ENCODE measurements at regions not wholly inside any gene's neighbourhood (a gene's known extent, or its start where the extent isn't known, plus 50 kb on each side); places are given as distances from the start of the nearest gene placed in this dataset.
A peak's percentile ranks its signal among the peaks of the same experiment; 100 is the strongest.

DNA sequence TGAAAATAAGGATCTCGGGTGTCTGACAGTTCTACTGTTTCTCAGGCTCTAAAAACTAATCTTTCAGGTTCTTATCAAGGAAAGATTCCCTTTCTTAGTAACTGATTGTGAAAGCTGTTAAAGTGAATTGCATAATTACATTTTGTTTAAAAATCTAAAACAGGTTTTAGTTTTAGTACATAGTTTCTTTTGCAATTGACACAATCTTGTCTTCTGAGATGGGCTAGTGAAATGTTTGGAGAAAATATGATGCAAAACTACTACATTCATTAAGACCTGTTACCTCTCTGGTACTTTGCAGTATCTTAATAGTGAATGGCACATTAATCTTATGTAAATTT lies 298.4 kb downstream of the UTRN start:
- H2AK5ac ChIP-seq (ENCODE audit: insufficient read length, low read length): no peak overlapping the region
- no peak overlapping the region for H4K91ac ChIP-seq (ENCODE audit: insufficient read length, low read depth, low read length)
- no CpG with 5 or more reads among the region's 1 CpG for WGBS (ENCODE audit: extremely low coverage, insufficient read length, low lambda C conversion rate)
- H3K18ac ChIP-seq (ENCODE audit: insufficient read length, low read depth, low read length): no peak overlapping the region
- Mint-ChIP-seq H3K4me1 (peaks cover 45 to 53% of the 10 kb centered on the region in 2 experiments), H3K9me3 (no peaks in the 10 kb centered on the region), H3K4me3 (peak overlapping the region; percentile 64 to 76), H3K36me3 (ENCODE audit: insufficient read depth in 1 of 3, low read depth in 3 of 3) (peaks cover 3 to 14% (median 5%) of the 10 kb centered on the region in 3 experiments; a peak in 3 of 7 replicates), H3K27ac (peak overlapping the region; percentile 13 to 91 (median 61); a peak in 5 of 7 replicates), H3K27me3 (ENCODE audit: low read depth) (no peaks in the 10 kb centered on the region)
- no peak overlapping the region for H2BK12ac ChIP-seq (ENCODE audit: insufficient read length, low read depth, low read length)
- H3K79me2 ChIP-seq (ENCODE audit: insufficient read depth, low read length): no peaks in the 10 kb centered on the region
- H4K20me1 ChIP-seq (ENCODE audit: control insufficient read depth, insufficient read depth, insufficient read length): no peaks in the 10 kb centered on the region
- no peak overlapping the region for H2AFZ ChIP-seq (ENCODE audit: low read length)
- no peak overlapping the region for H4K8ac ChIP-seq (replicated peaks; ENCODE audit: insufficient read length, low read depth, low read length)
- H3K79me1 ChIP-seq (ENCODE audit: insufficient read depth, low read depth, low read length, poor library complexity, severe bottlenecking): no peaks in the 10 kb centered on the region
- H2BK120ac ChIP-seq (ENCODE audit: low read depth, low read length, poor library complexity, severe bottlenecking): no peak overlapping the region
- peak overlapping the region; percentile 59 for H3K4me2 ChIP-seq (ENCODE audit: insufficient read depth, insufficient read length, low read length)
- H3K4me1 ChIP-seq (ENCODE audit: insufficient read depth, low read length): no peaks in the 10 kb centered on the region; the same call in 1 of the 2 replicates
- no peak overlapping the region for H4K5ac ChIP-seq (ENCODE audit: insufficient read length, low read depth, low read length)
- no peak overlapping the region for H3K27ac ChIP-seq (ENCODE audit: insufficient read length, low read depth, low read length)
- H3K9ac ChIP-seq (ENCODE audit: extremely low read depth, insufficient read length, low read length): no peak overlapping the region
- no peak for DNase-seq
- no peak overlapping the region for H3K56ac ChIP-seq (ENCODE audit: insufficient read length, low read depth, low read length)
- H3K23ac ChIP-seq (ENCODE audit: insufficient read length, low read depth, low read length): no peak overlapping the region
- TF ChIP-seq, protein P1, sequence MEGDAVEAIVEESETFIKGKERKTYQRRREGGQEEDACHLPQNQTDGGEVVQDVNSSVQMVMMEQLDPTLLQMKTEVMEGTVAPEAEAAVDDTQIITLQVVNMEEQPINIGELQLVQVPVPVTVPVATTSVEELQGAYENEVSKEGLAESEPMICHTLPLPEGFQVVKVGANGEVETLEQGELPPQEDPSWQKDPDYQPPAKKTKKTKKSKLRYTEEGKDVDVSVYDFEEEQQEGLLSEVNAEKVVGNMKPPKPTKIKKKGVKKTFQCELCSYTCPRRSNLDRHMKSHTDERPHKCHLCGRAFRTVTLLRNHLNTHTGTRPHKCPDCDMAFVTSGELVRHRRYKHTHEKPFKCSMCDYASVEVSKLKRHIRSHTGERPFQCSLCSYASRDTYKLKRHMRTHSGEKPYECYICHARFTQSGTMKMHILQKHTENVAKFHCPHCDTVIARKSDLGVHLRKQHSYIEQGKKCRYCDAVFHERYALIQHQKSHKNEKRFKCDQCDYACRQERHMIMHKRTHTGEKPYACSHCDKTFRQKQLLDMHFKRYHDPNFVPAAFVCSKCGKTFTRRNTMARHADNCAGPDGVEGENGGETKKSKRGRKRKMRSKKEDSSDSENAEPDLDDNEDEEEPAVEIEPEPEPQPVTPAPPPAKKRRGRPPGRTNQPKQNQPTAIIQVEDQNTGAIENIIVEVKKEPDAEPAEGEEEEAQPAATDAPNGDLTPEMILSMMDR (conservative IDR thresholded peaks at IDR 0.05): no peak
- no peak overlapping the region for H2BK15ac ChIP-seq (ENCODE audit: low read depth, low read length)
- no peak overlapping the region for H3K14ac ChIP-seq (ENCODE audit: insufficient read depth, low read length)
- no peaks in the 10 kb centered on the region for H3K9me3 ChIP-seq (ENCODE audit: control insufficient read depth, low read depth, low read length)
- H2BK5ac ChIP-seq (ENCODE audit: insufficient read length, low read length): no peak overlapping the region
- H3K27me3 ChIP-seq (ENCODE audit: insufficient read depth, low read length): no peaks in the 10 kb centered on the region
- no peak overlapping the region for H3K4ac ChIP-seq (ENCODE audit: low read depth, low read length)
- no peak overlapping the region for H3T11ph ChIP-seq (ENCODE audit: low read length)
- no peaks in the 10 kb centered on the region for H3K23me2 ChIP-seq (ENCODE audit: insufficient read length, low read depth, low read length, poor library complexity, severe bottlenecking)
- no peak overlapping the region for H2BK20ac ChIP-seq (ENCODE audit: low read depth, low read length, poor library complexity, severe bottlenecking)

All from H9 (cell line).